IMR-90 (cell line): ENCODE measurements at regions not wholly inside any gene's neighbourhood (a gene's known extent, or its start where the extent isn't known, plus 50 kb on each side); places are given as distances from the start of the nearest gene placed in this dataset.

Source experiments
- ATAC-seq: fragments of 200-7000 bp; cut with Tn5 transposase; 2 replicates; pipeline ENCODE4 v1.9.1; 2020; ENCODE audit warnings: low read depth, mild to moderate bottlenecking, moderate library complexity
- BruUV-seq: library from RNA; stranded (reverse); fragments of 400-500 nt; replicated peaks from 2 replicates; lab custom pipeline; 2021; lab: Mats Ljungman, UMichigan
- CTCF ChIA-PET: fragments of 300-600 bp; formaldehyde crosslinking; extraction: SDS; loops from one replicate; lab custom pipeline; 2021; ENCODE audit warnings: antibody characterized with exemption; lab: Yijun Ruan, JAX
- POLR2A ChIA-PET: fragments of 300-600 bp; sonication (Branson Sonifier 250); formaldehyde crosslinking; loops from one replicate; lab custom pipeline; 2022; ENCODE audit warnings: antibody characterized with exemption; ENCODE audit not compliant: unreplicated experiment; lab: Charles Lee
- DNase-seq: peaks from one replicate; pipeline ENCODE4 v3.0.0; 2013
- H2AFZ ChIP-seq: replicated peaks from 2 replicates; pipeline ENCODE3; 2013; ENCODE audit warnings: low read length, mild to moderate bottlenecking; ENCODE audit not compliant: poor library complexity
- H2AK5ac ChIP-seq: 2 replicates; pipeline ENCODE4 v1.6.1; 2013; ENCODE audit warnings: low read depth, low read length, inconsistent platforms
- H2AK9ac ChIP-seq: replicated peaks from 2 replicates; pipeline ENCODE3; 2013; ENCODE audit warnings: mild to moderate bottlenecking, low read depth, low read length, moderate library complexity; ENCODE audit not compliant: poor library complexity
- H2BK120ac ChIP-seq: 2 replicates; pipeline ENCODE4 v1.6.1; 2013; ENCODE audit warnings: low read depth, low read length, inconsistent platforms
- H2BK15ac ChIP-seq: 3 replicates; pipeline ENCODE4 v1.6.1; 2013; ENCODE audit warnings: low read depth, low read length, inconsistent platforms
- H2BK20ac ChIP-seq: 2 replicates; pipeline ENCODE4 v1.6.1; 2013; ENCODE audit warnings: low read depth, mild to moderate bottlenecking, inconsistent platforms, low read length, moderate library complexity
- H2BK5ac ChIP-seq: 2 replicates; pipeline ENCODE4 v1.6.1; 2013; ENCODE audit warnings: mild to moderate bottlenecking, low read depth, low read length, inconsistent platforms; ENCODE audit not compliant: poor library complexity, severe bottlenecking
- H3K14ac ChIP-seq: replicated peaks from 2 replicates; pipeline ENCODE4 v1.6.1; 2013; ENCODE audit warnings: low read depth, low read length, inconsistent platforms
- H3K18ac ChIP-seq: 2 replicates; pipeline ENCODE4 v1.6.1; 2013; ENCODE audit warnings: low read depth, low read length, control low read depth
- H3K23ac ChIP-seq: 2 replicates; pipeline ENCODE4 v1.6.1; 2013; ENCODE audit warnings: low read depth, low read length, inconsistent platforms
- H3K27ac ChIP-seq: 2 replicates; pipeline ENCODE4 v1.5.1; 2013; ENCODE audit warnings: mild to moderate bottlenecking, control low read depth, low read length; ENCODE audit not compliant: insufficient read depth
- H3K27me3 ChIP-seq: 2 replicates; pipeline ENCODE4 v1.6.1; 2013; ENCODE audit warnings: low read length; ENCODE audit not compliant: control insufficient read depth, insufficient read depth
- H3K36me3 ChIP-seq: 2 replicates; pipeline ENCODE4 v1.6.1; 2013; ENCODE audit warnings: low read length, mixed read lengths; ENCODE audit not compliant: control insufficient read depth, insufficient read depth
- H3K4ac ChIP-seq: 2 replicates; pipeline ENCODE4 v1.6.1; 2013; ENCODE audit warnings: low read depth, low read length, inconsistent platforms
- H3K4me1 ChIP-seq: 2 replicates; pipeline ENCODE4 v1.6.1; 2013; ENCODE audit warnings: low read length, mixed read lengths; ENCODE audit not compliant: control insufficient read depth, insufficient read depth
- H3K4me2 ChIP-seq: 2 replicates; pipeline ENCODE4 v1.6.1; 2013; ENCODE audit warnings: low read depth, mild to moderate bottlenecking, control low read depth, low read length, moderate library complexity
- H3K4me3 ChIP-seq: 2 replicates; pipeline ENCODE4 v1.5.1; 2013; ENCODE audit warnings: low read depth, mild to moderate bottlenecking, control low read depth, low read length, moderate library complexity; ENCODE audit not compliant: insufficient read depth
- H3K56ac ChIP-seq: 2 replicates; pipeline ENCODE4 v1.6.1; 2013; ENCODE audit warnings: low read length, inconsistent platforms; ENCODE audit not compliant: insufficient read depth; ENCODE audit errors: extremely low read depth
- H3K79me1 ChIP-seq, 2 experiments: 2 replicates each; pipeline ENCODE4 v1.6.1; 2013; ENCODE audit warnings: low read length in 2 of 2, inconsistent platforms in 1 of 2, low read depth in 1 of 2
- H3K9ac ChIP-seq: 2 replicates; pipeline ENCODE4 v1.6.1; 2013; ENCODE audit warnings: low read depth, low read length, control low read depth
- H3K9me1 ChIP-seq: 2 replicates; pipeline ENCODE4 v1.6.1; 2013; ENCODE audit warnings: low read length, inconsistent platforms; ENCODE audit not compliant: insufficient read depth
- H3K9me3 ChIP-seq: 2 replicates; pipeline ENCODE4 v1.6.1; 2013; ENCODE audit warnings: low read length; ENCODE audit not compliant: control insufficient read depth, insufficient read depth
- H4K20me1 ChIP-seq: 2 replicates; pipeline ENCODE4 v1.6.1; 2013; ENCODE audit warnings: low read length, inconsistent platforms; ENCODE audit not compliant: insufficient read depth
- H4K5ac ChIP-seq: 2 replicates; pipeline ENCODE4 v1.6.1; 2013; ENCODE audit warnings: mild to moderate bottlenecking, low read depth, low read length, control low read depth
- H4K8ac ChIP-seq, 2 experiments: 2 replicates each; pipeline ENCODE4 v1.6.1; 2013; ENCODE audit warnings: low read depth in 2 of 2, low read length in 2 of 2, control low read depth in 1 of 2, inconsistent platforms in 1 of 2
- H4K91ac ChIP-seq: 2 replicates; pipeline ENCODE4 v1.6.1; 2013; ENCODE audit warnings: low read depth, low read length, inconsistent platforms; ENCODE audit not compliant: insufficient read depth
- BHLHE40 ChIP-seq: fragments of 150-350 bp; IDR thresholded peaks from 2 replicates; pipeline ENCODE4 v1.6.1; 2016; ENCODE audit warnings: mild to moderate bottlenecking, low read depth, low read length
- CHD1 ChIP-seq: IDR thresholded peaks from 2 replicates; pipeline ENCODE4 v1.6.1; 2012; ENCODE audit warnings: low read depth, low read length, improper control_type of control experiment
- FOS ChIP-seq: fragments of 150-350 bp; IDR thresholded peaks from 2 replicates; pipeline ENCODE4 v1.6.1; 2016; ENCODE audit warnings: low read depth, low read length
- MAFK ChIP-seq: IDR thresholded peaks from 2 replicates; pipeline ENCODE4 v1.6.1; 2012; ENCODE audit warnings: low read depth, low read length, improper control_type of control experiment
- MAZ ChIP-seq: IDR thresholded peaks from 2 replicates; pipeline ENCODE4 v1.6.1; 2012; ENCODE audit warnings: low read depth, mild to moderate bottlenecking, low read length, improper control_type of control experiment, moderate library complexity, borderline replicate concordance
- MXI1 ChIP-seq: IDR thresholded peaks from 2 replicates; pipeline ENCODE4 v1.6.1; 2012; ENCODE audit warnings: low read depth, mild to moderate bottlenecking, low read length, moderate library complexity, borderline replicate concordance
- NFE2L2 ChIP-seq: fragments of 150-350 bp; IDR thresholded peaks from 2 replicates; pipeline ENCODE4 v1.6.1; 2016; ENCODE audit warnings: low read depth, mild to moderate bottlenecking, low read length
- POLR2A ChIP-seq: IDR thresholded peaks from 2 replicates; pipeline ENCODE4 v1.6.1; 2012; ENCODE audit warnings: mild to moderate bottlenecking, low read depth, low read length
- RAD21 ChIP-seq: IDR thresholded peaks from 2 replicates; pipeline ENCODE4 v1.6.1; 2012; ENCODE audit warnings: low read length, improper control_type of control experiment
- RCOR1 ChIP-seq: IDR thresholded peaks from 2 replicates; pipeline ENCODE4 v1.6.1; 2012; ENCODE audit warnings: mild to moderate bottlenecking, low read length, improper control_type of control experiment; ENCODE audit not compliant: insufficient replicate concordance
- SMC3 ChIP-seq: fragments of 150-350 bp; IDR thresholded peaks from 2 replicates; pipeline ENCODE4 v1.6.1; 2016; ENCODE audit warnings: low read depth, mild to moderate bottlenecking, antibody characterized with exemption, low read length, moderate library complexity
- WGBS, 2 experiments: methylation state at CpG; one replicate each; pipeline versions ENCODE4 v1.1.5 to v1.1.7; 2013; ENCODE audit warnings: missing lambda C conversion rate in 2 of 2; ENCODE audit not compliant: insufficient read length in 1 of 2; ENCODE audit errors: extremely low coverage in 2 of 2; 5-methylcytosine and 5-hydroxymethylcytosine counted together
- dilution Hi-C: fragments of 300-500 bp; cut with HindIII; formaldehyde crosslinking; loops from one replicate; pipeline ENCODE4 v1.14.3; 2018; ENCODE audit warnings: low sequenced_read_pairs; ENCODE audit not compliant: unreplicated experiment
- in situ Hi-C: fragments of 300-500 bp; cut with MboI; formaldehyde crosslinking; loops from 3 replicates; pipeline ENCODE4 v1.14.3; 2019; ENCODE audit warnings: low sequenced_read_pairs, inconsistent platforms, mixed read lengths
- intact Hi-C: fragments of 100-400 bp; cut with micrococcal nuclease; formaldehyde crosslinking; loops from 2 replicates; pipeline ENCODE4 v1.10.0; 2022
- TF ChIP-seq, protein P1 (sequence below): fragments of 150-350 bp; IDR thresholded peaks from 2 replicates; pipeline ENCODE4 v1.6.1; 2016; ENCODE audit warnings: low read depth, mild to moderate bottlenecking, low read length, moderate library complexity, borderline replicate concordance
- TF ChIP-seq, protein P2 (sequence below): conservative IDR thresholded peaks from 2 replicates; pipeline ENCODE4 v1.5.1; 2012; ENCODE audit warnings: mild to moderate bottlenecking, low read depth, low read length, improper control_type of control experiment
- TF ChIP-seq, protein P3 (sequence below): fragments of 150-350 bp; IDR thresholded peaks from 2 replicates; pipeline ENCODE4 v1.6.1; 2017; ENCODE audit warnings: mild to moderate bottlenecking, antibody characterized with exemption, low read length, low read depth

DNA sequence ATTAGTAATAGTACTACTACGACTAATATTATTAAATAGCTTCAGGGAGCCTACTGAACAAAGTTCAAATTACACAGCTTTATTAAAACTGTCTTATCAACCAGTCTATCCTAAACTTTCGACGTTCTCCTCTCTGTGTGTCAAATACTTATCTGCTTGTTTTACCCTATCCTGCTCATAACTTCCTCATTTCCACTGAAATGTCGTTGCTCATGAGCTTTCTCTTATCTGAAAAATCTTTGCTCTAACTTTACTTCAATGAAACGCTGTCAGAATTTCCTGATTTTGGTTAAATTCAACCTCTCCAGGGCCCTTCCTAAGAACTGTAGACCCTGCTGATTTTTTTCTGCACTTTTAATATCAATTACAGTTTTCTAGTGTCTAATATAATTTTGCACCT, 1431.0 kb upstream of the WWC1 start:
- Histone ChIP-seq H3K27ac (no peak overlapping the region), H3K4me1 (no peaks in the 10 kb centered on the region), H3K4me3 (no peak overlapping the region), H2BK5ac (no peak overlapping the region), H2BK15ac (no peak overlapping the region), H3K23ac (no peak overlapping the region), H3K4me2 (no peak overlapping the region), H3K14ac (no peak overlapping the region), H2AK5ac (no peak overlapping the region), H4K5ac (no peak overlapping the region), H3K9me3 (peaks cover 13% of the 10 kb centered on the region), H3K79me1 (no peaks in the 10 kb centered on the region), H4K91ac (no peak overlapping the region), H4K8ac (no peak overlapping the region), H3K36me3 (no peaks in the 10 kb centered on the region), H3K9ac (no peak overlapping the region), H3K4ac (no peak overlapping the region), H2BK120ac (no peak overlapping the region), H3K56ac (no peak overlapping the region), H4K20me1 (no peaks in the 10 kb centered on the region), H2AK9ac (no peak overlapping the region), H3K9me1 (no peaks in the 10 kb centered on the region), H3K18ac (no peak overlapping the region), H2AFZ (no peak overlapping the region), H3K27me3 (no peaks in the 10 kb centered on the region), H2BK20ac (no peak overlapping the region)
- WGBS, 2 experiments = 17% methylated on average over 1 of the region's 5 CpGs; no CpG with 5 or more reads in 1 of the 2 experiments
- ChIA-PET POLR2A (no interaction called here), CTCF (no interaction called here)
- BruUV-seq = no TSS peak
- no peak for DNase-seq
- TF ChIP-seq MXI1 = no peak
- TF ChIP-seq RAD21 = no peak
- TF ChIP-seq MAFK = no peak
- TF ChIP-seq, protein P1, sequence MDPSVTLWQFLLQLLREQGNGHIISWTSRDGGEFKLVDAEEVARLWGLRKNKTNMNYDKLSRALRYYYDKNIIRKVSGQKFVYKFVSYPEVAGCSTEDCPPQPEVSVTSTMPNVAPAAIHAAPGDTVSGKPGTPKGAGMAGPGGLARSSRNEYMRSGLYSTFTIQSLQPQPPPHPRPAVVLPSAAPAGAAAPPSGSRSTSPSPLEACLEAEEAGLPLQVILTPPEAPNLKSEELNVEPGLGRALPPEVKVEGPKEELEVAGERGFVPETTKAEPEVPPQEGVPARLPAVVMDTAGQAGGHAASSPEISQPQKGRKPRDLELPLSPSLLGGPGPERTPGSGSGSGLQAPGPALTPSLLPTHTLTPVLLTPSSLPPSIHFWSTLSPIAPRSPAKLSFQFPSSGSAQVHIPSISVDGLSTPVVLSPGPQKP = no peak
- TF ChIP-seq CHD1 = no peak
- TF ChIP-seq, protein P2, sequence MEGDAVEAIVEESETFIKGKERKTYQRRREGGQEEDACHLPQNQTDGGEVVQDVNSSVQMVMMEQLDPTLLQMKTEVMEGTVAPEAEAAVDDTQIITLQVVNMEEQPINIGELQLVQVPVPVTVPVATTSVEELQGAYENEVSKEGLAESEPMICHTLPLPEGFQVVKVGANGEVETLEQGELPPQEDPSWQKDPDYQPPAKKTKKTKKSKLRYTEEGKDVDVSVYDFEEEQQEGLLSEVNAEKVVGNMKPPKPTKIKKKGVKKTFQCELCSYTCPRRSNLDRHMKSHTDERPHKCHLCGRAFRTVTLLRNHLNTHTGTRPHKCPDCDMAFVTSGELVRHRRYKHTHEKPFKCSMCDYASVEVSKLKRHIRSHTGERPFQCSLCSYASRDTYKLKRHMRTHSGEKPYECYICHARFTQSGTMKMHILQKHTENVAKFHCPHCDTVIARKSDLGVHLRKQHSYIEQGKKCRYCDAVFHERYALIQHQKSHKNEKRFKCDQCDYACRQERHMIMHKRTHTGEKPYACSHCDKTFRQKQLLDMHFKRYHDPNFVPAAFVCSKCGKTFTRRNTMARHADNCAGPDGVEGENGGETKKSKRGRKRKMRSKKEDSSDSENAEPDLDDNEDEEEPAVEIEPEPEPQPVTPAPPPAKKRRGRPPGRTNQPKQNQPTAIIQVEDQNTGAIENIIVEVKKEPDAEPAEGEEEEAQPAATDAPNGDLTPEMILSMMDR = no peak
- no peak for TF ChIP-seq MAZ
- TF ChIP-seq BHLHE40 = no peak
- TF ChIP-seq NFE2L2 = no peak
- TF ChIP-seq, protein P3, sequence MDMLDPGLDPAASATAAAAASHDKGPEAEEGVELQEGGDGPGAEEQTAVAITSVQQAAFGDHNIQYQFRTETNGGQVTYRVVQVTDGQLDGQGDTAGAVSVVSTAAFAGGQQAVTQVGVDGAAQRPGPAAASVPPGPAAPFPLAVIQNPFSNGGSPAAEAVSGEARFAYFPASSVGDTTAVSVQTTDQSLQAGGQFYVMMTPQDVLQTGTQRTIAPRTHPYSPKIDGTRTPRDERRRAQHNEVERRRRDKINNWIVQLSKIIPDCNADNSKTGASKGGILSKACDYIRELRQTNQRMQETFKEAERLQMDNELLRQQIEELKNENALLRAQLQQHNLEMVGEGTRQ = no peak
- no peak for TF ChIP-seq RCOR1
- TF ChIP-seq FOS = no peak
- no peak for TF ChIP-seq SMC3
- no peak for TF ChIP-seq POLR2A
- dilution Hi-C loops (no loop called here), intact Hi-C loops (no loop called here), in situ Hi-C loops (no loop called here)
- no peak for ATAC-seq
